Stimulated activated CD8-positive, alpha-beta memory T cell treated with anti-CD3 and anti-CD28 coated beads, Interleukin-12 subunit alpha, Interleukin-12 subunit beta, amount 100 ng/mL, for 24 hours (primary cell): ENCODE measurements at regions not wholly inside any gene's neighbourhood (a gene's known extent, or its start where the extent isn't known, plus 50 kb on each side); places are given as distances from the start of the nearest gene placed in this dataset.

Source experiments
- DNase-seq: peaks from one replicate; pipeline ENCODE4 v3.0.0-alpha.2; 2020; ENCODE audit errors: extremely low read depth

DNA sequence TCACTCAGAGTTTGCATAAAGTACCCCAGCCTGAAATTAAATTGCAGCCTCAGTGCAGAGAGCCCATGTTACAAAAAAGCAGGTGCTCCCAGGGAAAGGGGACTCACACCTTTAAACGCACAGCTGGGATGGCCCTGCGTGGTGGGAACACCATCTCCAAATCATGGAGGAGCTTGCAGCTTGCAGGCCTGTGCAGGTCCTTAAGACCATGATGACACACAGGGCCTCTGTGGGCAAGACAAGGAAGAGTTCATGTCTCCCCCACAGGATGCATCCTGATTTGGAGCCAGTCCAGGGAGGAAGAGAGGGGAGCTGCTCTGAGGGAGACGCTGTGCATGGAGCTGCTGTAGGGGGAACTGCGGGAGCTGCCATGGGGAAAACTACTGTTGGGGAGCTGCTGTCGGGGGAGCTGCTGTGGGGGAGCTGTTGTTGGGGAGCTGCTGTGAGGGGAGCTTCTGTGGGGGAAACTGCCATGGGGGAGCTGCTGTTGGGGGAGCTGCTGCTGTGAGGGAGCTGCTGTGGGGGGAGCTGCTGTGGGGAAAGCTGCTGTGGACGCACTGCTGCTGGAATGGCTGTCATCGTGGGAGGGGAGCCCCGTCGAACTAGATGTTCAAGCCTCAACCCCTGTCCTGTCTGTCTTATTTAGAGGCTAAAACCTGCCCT lies 113.9 kb downstream of the MATN1 start:
- no peak for DNase-seq

DNA sequence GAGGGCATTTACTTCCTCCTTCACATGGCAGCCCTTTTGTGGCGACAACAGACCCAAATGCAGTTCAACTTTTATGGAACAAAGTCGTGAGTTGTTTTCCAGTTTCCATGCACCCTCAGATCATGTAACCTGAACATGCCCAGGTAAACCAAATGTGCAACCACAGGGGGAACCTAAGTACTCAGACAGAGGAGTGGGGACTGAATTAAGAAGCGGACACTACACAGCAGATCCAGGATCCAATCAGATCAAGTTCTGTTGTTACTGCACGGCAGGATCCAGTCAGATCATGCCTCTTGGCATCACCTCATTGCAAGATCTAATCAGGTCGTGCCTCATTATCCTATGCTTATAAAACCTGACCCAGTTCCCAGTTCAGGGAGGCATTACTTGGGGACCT lies 115.7 kb downstream of the MATN1 start:
- DNase-seq: no peak

- DNase-seq: no peak
Measured at GRCh38 chr1:30606166-30606565, 117.2 kb downstream of the MATN1 start.

GRCh38 chr1:30605441-30605920 lies 117.9 kb downstream of the MATN1 start:
- no peak for DNase-seq

- no peak for DNase-seq
Measured at GRCh38 chr1:30604801-30605440, 118.5 kb downstream of the MATN1 start.

DNA sequence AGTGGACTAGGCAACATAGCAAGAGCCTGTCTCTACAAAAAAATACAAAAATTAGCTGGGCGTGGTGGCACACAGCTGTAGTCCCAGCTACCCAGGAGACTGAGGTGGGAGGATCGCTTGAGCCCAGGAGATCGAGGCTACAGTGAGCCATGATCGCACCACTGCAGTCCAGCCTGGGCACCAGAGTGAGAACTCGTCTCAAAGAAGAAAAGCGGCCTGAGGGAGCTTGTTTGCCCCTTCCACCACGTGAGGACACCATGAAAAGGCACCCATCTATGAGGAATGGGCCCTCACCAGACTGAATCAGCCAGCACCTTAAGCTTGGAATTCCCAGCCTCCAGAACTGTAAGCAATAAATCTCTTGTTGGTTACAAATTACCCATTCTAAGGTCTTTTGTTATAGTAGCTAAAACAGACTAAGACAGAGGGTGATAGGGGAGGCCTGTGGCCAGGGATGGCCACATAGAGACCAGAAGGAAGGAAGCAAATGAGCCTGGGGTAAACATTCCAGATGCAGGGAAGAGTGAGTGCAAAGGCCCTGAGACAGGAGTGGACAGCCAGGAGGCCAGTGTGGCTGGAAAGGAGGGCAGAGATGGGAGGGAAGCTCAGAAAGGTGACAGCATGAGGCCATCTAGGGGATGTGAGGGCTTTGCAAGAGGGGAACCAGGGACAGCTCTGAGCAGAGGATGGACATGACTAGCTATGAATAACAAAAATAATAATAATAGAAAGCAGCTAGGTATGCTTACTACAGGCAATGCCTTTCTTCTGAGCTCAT lies 120.1 kb downstream of the MATN1 start:
- no peak for DNase-seq

GRCh38 chr1:30601316-30602085 lies 121.9 kb downstream of the MATN1 start:
- DNase-seq: no peak

DNA sequence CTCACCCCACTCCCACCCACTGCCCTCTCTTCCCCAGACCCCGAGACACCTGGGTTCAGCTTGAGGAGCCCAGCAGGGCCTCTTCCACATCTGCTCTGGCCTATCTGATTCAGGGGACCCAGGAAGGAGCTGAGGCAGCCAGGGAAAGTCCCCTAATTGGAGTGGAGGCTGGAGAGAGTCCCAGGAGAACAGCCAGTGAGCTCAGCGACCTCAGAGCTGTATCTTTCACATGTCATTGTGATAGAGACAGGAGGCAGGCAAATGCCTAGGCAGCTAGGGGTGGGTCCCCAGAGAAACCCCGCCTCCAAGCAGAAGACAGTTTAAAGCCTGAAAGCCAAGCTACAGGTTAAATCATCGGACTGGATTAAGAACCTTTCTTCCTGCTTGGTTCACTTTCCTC lies 122.7 kb downstream of the MATN1 start:
- no peak for DNase-seq

DNA sequence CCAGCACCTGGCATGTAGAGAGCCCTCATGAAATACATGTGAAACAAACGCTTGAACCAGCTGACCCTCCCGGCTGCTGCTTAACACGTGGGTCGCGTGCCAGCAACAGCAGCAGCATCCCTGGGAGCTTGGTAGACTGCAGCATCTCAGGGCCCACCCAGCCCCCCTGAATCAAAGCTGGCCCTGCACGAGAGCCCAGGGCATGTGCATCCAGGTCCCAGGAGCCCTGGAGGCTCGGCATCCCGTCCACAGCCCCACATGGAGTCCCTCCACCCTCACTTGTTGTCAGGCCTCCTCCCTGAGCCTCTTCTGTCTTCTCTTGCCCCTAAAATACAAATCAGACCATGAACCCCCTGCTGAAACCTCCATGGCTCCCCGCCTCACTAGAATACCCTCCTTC lies 123.1 kb downstream of the MATN1 start:
- no peak for DNase-seq

- DNase-seq: no peak
Measured at GRCh38 chr1:30599721-30600120, 123.7 kb downstream of the MATN1 start.

DNA sequence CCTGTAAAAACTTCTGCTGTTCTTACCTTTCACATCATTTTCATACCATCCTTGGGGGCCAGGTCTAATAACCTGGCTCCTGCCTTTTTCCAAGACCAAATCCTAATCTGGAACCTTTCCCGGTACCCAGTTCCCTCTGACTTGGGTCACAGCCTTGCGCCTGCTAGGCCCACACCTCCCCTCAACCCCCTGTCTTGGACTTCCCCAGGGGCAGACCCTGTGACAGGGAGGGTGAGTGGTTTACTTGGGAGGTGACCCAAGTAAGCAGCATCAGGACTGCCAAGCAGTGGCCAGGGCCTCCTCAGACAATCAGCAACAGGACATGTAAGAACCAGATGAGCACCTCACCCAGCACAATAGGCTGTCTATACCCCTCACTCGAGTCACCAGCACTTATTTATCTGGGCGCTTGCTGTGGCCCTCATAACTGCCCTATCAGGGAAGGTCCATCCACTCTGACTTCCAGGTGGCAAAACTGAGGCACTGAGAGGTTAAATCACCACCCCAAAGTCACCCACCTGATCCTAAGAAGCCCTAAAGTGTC lies 124.7 kb downstream of the MATN1 start:
- no peak for DNase-seq

DNA sequence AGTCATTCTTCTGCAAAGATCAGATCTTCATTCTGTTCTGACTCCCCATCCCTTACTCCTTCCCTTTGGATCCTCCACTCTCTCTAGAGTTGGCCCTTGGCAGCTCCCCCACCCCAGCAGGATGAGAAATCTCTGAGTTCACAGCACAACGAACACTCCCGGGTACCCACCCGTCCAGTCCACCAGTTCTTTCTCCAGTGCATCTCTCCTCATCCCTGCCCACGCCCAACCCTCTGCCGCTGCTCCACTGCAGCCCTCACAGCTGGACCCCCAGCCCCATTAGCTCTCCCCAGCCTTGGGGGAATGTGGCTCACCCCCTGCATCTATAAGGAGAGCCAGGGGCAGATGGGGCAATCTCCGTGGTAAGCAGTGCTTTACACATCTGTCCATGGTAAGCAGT lies 125.7 kb downstream of the MATN1 start:
- DNase-seq: no peak

GRCh38 chr1:30596891-30597290 lies 126.5 kb downstream of the MATN1 start:
- DNase-seq: no peak

DNA sequence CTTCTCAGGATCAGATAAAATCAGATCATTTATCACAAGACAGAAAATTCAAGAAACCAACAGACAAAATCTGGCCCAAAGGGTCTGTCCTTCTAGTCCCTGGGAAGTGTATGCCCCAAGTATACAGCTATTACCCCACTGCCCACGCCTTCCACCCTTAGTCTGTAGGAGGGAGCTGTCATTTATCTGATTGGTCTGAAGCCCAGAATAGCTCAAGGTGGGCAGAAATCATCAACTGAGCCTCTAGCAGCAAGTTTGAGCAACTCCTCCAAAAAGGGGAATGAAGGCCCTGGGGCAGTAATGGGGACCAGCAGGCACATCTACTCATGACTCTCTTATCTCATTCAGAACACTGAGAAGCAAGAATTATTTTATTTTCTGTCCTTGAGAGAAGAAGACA lies 126.9 kb downstream of the MATN1 start:
- no peak for DNase-seq

- DNase-seq: no peak
Measured at GRCh38 chr1:30589083-30589482, 134.3 kb downstream of the MATN1 start.

DNA sequence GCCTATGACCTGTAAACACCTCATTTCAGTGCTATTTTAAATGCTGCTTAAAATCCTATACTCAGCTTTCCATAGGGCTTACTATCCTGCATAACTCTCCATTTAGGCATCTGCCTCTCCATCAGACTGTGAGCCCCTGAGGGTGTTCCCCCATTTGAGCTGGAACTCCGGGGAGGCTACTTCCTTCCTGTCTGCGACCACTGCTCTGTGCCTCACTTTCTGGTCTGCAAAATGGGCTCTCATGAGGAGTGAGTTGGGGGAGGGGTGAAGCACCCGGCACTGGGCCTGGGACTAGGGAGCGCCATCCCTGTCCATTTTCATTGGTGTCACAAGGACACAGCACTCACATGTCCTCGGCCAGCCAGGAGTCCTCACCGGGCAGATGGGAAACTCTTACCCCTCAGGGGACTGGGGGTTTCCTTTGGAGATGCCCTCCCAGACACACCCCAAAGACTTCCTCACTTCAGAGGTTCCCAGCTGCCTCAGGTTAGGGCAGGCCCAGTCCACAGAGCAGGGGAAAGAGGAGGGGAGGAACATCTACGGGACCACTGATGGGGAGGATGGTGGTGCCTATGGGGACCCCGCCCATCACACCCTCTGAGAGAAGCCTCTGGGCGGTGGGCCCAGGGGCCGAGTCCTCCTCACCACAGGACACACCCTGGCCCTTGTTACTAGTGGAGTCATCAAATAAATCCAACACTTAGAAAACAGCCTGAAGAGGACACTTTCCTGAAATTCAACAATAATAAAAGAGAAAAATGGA lies 134.9 kb downstream of the MATN1 start:
- DNase-seq: no peak

GRCh38 chr1:30586671-30587070 lies 136.7 kb downstream of the MATN1 start:
- DNase-seq: no peak

- DNase-seq: no peak
Measured at GRCh38 chr1:30579580-30579979, 143.8 kb downstream of the MATN1 start.

GRCh38 chr1:30575066-30575465 lies 148.3 kb downstream of the MATN1 start:
- no peak for DNase-seq

- no peak for DNase-seq
Measured at GRCh38 chr1:30572192-30572591, 151.2 kb downstream of the MATN1 start.

- DNase-seq: no peak
Measured at GRCh38 chr1:30571380-30571779, 152.0 kb downstream of the MATN1 start.
